ENCODE measurements at regions not wholly inside any gene's neighbourhood (a gene's known extent, or its start where the extent isn't known, plus 50 kb on each side); places are given as distances from the start of the nearest gene placed in this dataset.

- Histone ChIP-seq H3K4me2 (no peak overlapping the region), H3K9me3 (no peaks in the 10 kb centered on the region), H3K27ac (no peak overlapping the region), H3K4me3 (no peak overlapping the region), H3K4me1 (no peaks in the 10 kb centered on the region)
- CTCF ChIA-PET = no interaction called here
- WGBS (ENCODE audit: missing lambda C conversion rate) = 67% methylated on average over 8 of the region's 8 CpGs
- POLR2A ChIA-PET = no interaction called here
- no peak for DNase-seq (ENCODE audit: low read depth in 1 of 2, low spot score in 1 of 2)
- TF ChIP-seq POLR2A (IDR thresholded peaks at IDR 0.05; ENCODE audit: low read length) (no peak), ATOH8 (CRISPR knock-in tag; IDR thresholded peaks at IDR 0.05; ENCODE audit: low read depth) (no peak), HEYL (CRISPR knock-in tag; IDR thresholded peaks at IDR 0.05) (no peak), MYC (IDR thresholded peaks at IDR 0.05; ENCODE audit: borderline replicate concordance, low read length) (no peak), HOXB5 (CRISPR knock-in tag; IDR thresholded peaks at IDR 0.05) (no peak), ESRRA (IDR thresholded peaks at IDR 0.05; ENCODE audit: borderline replicate concordance, low read length) (no peak), RARB (CRISPR knock-in tag; IDR thresholded peaks at IDR 0.05) (no peak), E2F6 (IDR thresholded peaks at IDR 0.05; ENCODE audit: borderline replicate concordance, low read depth) (no peak), NPAS2 (CRISPR knock-in tag; IDR thresholded peaks at IDR 0.05; ENCODE audit: borderline replicate concordance) (no peak), TP53 (CRISPR knock-in tag; IDR thresholded peaks at IDR 0.05) (no peak), EHMT2 (IDR thresholded peaks at IDR 0.05; ENCODE audit: low read depth) (no peak), CBX2 (IDR thresholded peaks at IDR 0.05; ENCODE audit: borderline replicate concordance, low read depth) (no peak), MAZ (IDR thresholded peaks at IDR 0.05; ENCODE audit: borderline replicate concordance, low read depth, low read length) (no peak), KDM1A (IDR thresholded peaks at IDR 0.05; ENCODE audit: low read depth) (no peak), FOXS1 (CRISPR knock-in tag; IDR thresholded peaks at IDR 0.05) (no peak), JUN (IDR thresholded peaks at IDR 0.05) (no peak), FOSB (CRISPR knock-in tag; IDR thresholded peaks at IDR 0.05) (no peak)
- TF ChIP-seq, protein P1, sequence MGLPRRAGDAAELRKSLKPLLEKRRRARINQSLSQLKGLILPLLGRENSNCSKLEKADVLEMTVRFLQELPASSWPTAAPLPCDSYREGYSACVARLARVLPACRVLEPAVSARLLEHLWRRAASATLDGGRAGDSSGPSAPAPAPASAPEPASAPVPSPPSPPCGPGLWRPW (IDR thresholded peaks at IDR 0.05) = no peak
- TF ChIP-seq, protein P2, sequence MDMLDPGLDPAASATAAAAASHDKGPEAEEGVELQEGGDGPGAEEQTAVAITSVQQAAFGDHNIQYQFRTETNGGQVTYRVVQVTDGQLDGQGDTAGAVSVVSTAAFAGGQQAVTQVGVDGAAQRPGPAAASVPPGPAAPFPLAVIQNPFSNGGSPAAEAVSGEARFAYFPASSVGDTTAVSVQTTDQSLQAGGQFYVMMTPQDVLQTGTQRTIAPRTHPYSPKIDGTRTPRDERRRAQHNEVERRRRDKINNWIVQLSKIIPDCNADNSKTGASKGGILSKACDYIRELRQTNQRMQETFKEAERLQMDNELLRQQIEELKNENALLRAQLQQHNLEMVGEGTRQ (IDR thresholded peaks at IDR 0.05) = no peak
- TF ChIP-seq, protein P3, sequence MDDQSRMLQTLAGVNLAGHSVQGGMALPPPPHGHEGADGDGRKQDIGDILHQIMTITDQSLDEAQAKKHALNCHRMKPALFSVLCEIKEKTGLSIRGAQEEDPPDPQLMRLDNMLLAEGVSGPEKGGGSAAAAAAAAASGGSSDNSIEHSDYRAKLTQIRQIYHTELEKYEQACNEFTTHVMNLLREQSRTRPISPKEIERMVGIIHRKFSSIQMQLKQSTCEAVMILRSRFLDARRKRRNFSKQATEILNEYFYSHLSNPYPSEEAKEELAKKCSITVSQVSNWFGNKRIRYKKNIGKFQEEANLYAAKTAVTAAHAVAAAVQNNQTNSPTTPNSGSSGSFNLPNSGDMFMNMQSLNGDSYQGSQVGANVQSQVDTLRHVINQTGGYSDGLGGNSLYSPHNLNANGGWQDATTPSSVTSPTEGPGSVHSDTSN (IDR thresholded peaks at IDR 0.05) = no peak
- ATAC-seq = no peak
- no peak for FAIRE-seq
These were observed 360.7 kb downstream of the GPM6A start for GRCh38 chr4:175451238-175451965.

DNA sequence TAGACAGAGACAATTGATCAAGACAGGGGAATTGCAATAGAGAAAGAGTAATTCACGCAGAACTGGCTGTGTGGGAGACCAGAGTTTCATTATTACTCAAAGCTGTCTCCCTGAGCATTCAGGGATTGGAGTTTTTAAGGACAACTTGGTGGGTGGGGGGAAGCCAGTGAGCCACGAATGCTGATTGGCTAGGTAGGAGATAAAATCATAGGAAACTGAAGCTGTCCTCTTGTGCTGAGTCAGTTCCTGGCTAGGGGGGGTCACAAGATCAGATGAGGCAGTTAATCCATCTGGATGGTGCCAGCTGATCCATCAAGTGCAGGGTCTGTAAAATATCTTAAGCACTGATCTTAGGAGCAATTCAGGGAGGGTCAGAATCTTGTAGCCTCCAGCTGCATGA is 358.6 kb downstream of the GPM6A start:
- Histone ChIP-seq H3K4me3 (no peak overlapping the region), H3K27ac (no peak overlapping the region), H3K9me3 (no peaks in the 10 kb centered on the region), H3K4me1 (no peaks in the 10 kb centered on the region), H3K4me2 (no peak overlapping the region)
- TF ChIP-seq HOXB5 (CRISPR knock-in tag; IDR thresholded peaks at IDR 0.05) = no peak
- TF ChIP-seq, protein P1 (IDR thresholded peaks at IDR 0.05) = no peak
- TF ChIP-seq, protein P4, sequence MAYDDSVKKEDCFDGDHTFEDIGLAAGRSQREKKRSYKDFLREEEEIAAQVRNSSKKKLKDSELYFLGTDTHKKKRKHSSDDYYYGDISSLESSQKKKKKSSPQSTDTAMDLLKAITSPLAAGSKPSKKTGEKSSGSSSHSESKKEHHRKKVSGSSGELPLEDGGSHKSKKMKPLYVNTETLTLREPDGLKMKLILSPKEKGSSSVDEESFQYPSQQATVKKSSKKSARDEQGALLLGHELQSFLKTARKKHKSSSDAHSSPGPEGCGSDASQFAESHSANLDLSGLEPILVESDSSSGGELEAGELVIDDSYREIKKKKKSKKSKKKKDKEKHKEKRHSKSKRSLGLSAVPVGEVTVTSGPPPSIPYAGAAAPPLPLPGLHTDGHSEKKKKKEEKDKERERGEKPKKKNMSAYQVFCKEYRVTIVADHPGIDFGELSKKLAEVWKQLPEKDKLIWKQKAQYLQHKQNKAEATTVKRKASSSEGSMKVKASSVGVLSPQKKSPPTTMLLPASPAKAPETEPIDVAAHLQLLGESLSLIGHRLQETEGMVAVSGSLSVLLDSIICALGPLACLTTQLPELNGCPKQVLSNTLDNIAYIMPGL (CRISPR knock-in tag; IDR thresholded peaks at IDR 0.05; ENCODE audit: borderline replicate concordance) = no peak
- TF ChIP-seq TP53 (CRISPR knock-in tag; IDR thresholded peaks at IDR 0.05) = no peak
- TF ChIP-seq ZFP36 (IDR thresholded peaks at IDR 0.05; ENCODE audit: borderline replicate concordance, partially characterized antibody) = no peak
- no peak for TF ChIP-seq HOXA7 (CRISPR knock-in tag; IDR thresholded peaks at IDR 0.05)
- TF ChIP-seq POLR2A (IDR thresholded peaks at IDR 0.05; ENCODE audit: low read length) = no peak
- no peak for TF ChIP-seq EHMT2 (IDR thresholded peaks at IDR 0.05; ENCODE audit: low read depth)
- TF ChIP-seq BHLHE40 (IDR thresholded peaks at IDR 0.05; ENCODE audit: low read depth, low read length) = no peak
- POLR2A ChIA-PET = no interaction called here
- no peak for FAIRE-seq
- DNase-seq (ENCODE audit: low read depth in 1 of 2, low spot score in 1 of 2) = no peak
- CTCF ChIA-PET = no interaction called here
- whole genome bisulfite sequencing (ENCODE audit: missing lambda C conversion rate) = 42% methylated on average over 2 of the region's 2 CpGs
- ATAC-seq = no peak
